Neural progenitor cell (in vitro differentiated cells): ENCODE measurements at regions not wholly inside any gene's neighbourhood (a gene's known extent, or its start where the extent isn't known, plus 50 kb on each side); places are given as distances from the start of the nearest gene placed in this dataset.
"Not testable (repeated sequence)": the region's sequence is repeated elsewhere in the genome, so short reads cannot be mapped to it uniquely, and the experiment has no call there.

Experiments
- DNase-seq: peaks from one replicate; pipeline ENCODE4 v3.0.0-alpha.2; 2016; ENCODE audit warnings: low spot score
- H2AFZ ChIP-seq: fragments of 200-600 bp; sonication (generic); replicated peaks from 2 replicates; pipeline ENCODE4 v1.6.1; 2016; ENCODE audit warnings: antibody characterized with exemption
- H3F3A ChIP-seq: fragments of 200-600 bp; sonication (generic); 2 replicates; pipeline ENCODE4 v1.6.1; 2016; ENCODE audit warnings: antibody characterized with exemption, low read depth
- H3K27ac ChIP-seq: fragments of 200-600 bp; sonication (generic); 2 replicates; pipeline ENCODE4 v1.5.1; 2016; ENCODE audit warnings: mild to moderate bottlenecking
- H3K27me3 ChIP-seq: fragments of 200-600 bp; sonication (generic); 2 replicates; pipeline ENCODE4 v1.6.1; 2016; ENCODE audit warnings: mild to moderate bottlenecking, moderate library complexity
- H3K36me3 ChIP-seq: fragments of 200-600 bp; sonication (generic); 2 replicates; pipeline ENCODE4 v1.5.1; 2016
- H3K4me1 ChIP-seq: fragments of 200-600 bp; sonication (generic); 2 replicates; pipeline ENCODE4 v1.6.1; 2016; ENCODE audit warnings: mixed run types
- H3K4me2 ChIP-seq: fragments of 200-600 bp; sonication (generic); 2 replicates; pipeline ENCODE4 v1.6.1; 2016
- H3K4me3 ChIP-seq: fragments of 200-600 bp; sonication (generic); 2 replicates; pipeline ENCODE4 v1.5.1; 2016
- H3K79me2 ChIP-seq: fragments of 200-600 bp; sonication (generic); 2 replicates; pipeline ENCODE4 v1.6.1; 2016; ENCODE audit warnings: low read depth
- H3K9ac ChIP-seq: fragments of 200-600 bp; sonication (generic); 2 replicates; pipeline ENCODE4 v1.6.1; 2016
- H3K9me3 ChIP-seq: fragments of 200-600 bp; sonication (generic); 2 replicates; pipeline ENCODE4 v1.5.1; 2016; ENCODE audit warnings: low read depth
- H4K20me1 ChIP-seq: fragments of 200-600 bp; sonication (generic); 2 replicates; pipeline ENCODE4 v1.6.1; 2016; ENCODE audit warnings: low read depth
- H3K27ac Mint-ChIP-seq: 3 replicates; pipeline ENCODE4 v1.8.0; 2021; ENCODE audit warnings: mixed read lengths
- H3K27me3 Mint-ChIP-seq: 2 replicates; pipeline ENCODE4 v1.8.0; 2022; ENCODE audit warnings: low read depth, mild to moderate bottlenecking, inconsistent platforms, moderate library complexity, mixed read lengths; ENCODE audit not compliant: insufficient read depth
- H3K36me3 Mint-ChIP-seq: 3 replicates; pipeline ENCODE4 v1.8.0; 2021; ENCODE audit warnings: mixed read lengths
- H3K4me1 Mint-ChIP-seq: 3 replicates; pipeline ENCODE4 v1.8.0; 2021; ENCODE audit warnings: mixed read lengths
- H3K4me3 Mint-ChIP-seq: 3 replicates; pipeline ENCODE4 v1.8.0; 2021; ENCODE audit warnings: mild to moderate bottlenecking, moderate library complexity, mixed read lengths
- H3K9me3 Mint-ChIP-seq: 3 replicates; pipeline ENCODE4 v1.8.0; 2020; ENCODE audit warnings: mixed read lengths
- EZH2 ChIP-seq: fragments of 200-600 bp; sonication (generic); IDR thresholded peaks from 2 replicates; pipeline ENCODE4 v1.6.1; 2017; ENCODE audit warnings: antibody characterized with exemption, mild to moderate bottlenecking, moderate library complexity
- EZH2phosphoT487 ChIP-seq: fragments of 200-600 bp; sonication (generic); IDR thresholded peaks from 2 replicates; pipeline ENCODE4 v1.6.1; 2017; ENCODE audit warnings: antibody characterized with exemption
- TF ChIP-seq, protein P1 (sequence below): fragments of 200-600 bp; sonication (generic); IDR thresholded peaks from 2 replicates; pipeline ENCODE4 v1.5.1; 2017; ENCODE audit warnings: antibody characterized with exemption, mild to moderate bottlenecking

- Mint-ChIP-seq H3K4me1 (no peaks in the 10 kb centered on the region), H3K36me3 (peaks cover 2% of the 10 kb centered on the region), H3K27ac (no peak overlapping the region), H3K4me3 (no peak overlapping the region), H3K9me3 (no peaks in the 10 kb centered on the region), H3K27me3 (no peaks in the 10 kb centered on the region)
- Histone ChIP-seq H3K4me1 (no peaks in the 10 kb centered on the region), H3K9me3 (no peaks in the 10 kb centered on the region), H3F3A (no peaks in the 10 kb centered on the region), H2AFZ (no peak overlapping the region), H3K36me3 (no peaks in the 10 kb centered on the region), H3K4me3 (no peak overlapping the region), H3K79me2 (no peaks in the 10 kb centered on the region), H3K9ac (no peak overlapping the region), H4K20me1 (no peaks in the 10 kb centered on the region), H3K27me3 (no peaks in the 10 kb centered on the region), H3K4me2 (no peak overlapping the region), H3K27ac (no peak overlapping the region)
- TF ChIP-seq EZH2phosphoT487, result no peak
- TF ChIP-seq EZH2, result no peak
- DNase-seq, result no peak
Measured at GRCh38 chr12:90690120-90690519, 264.9 kb downstream of the CCER1 start.

DNA sequence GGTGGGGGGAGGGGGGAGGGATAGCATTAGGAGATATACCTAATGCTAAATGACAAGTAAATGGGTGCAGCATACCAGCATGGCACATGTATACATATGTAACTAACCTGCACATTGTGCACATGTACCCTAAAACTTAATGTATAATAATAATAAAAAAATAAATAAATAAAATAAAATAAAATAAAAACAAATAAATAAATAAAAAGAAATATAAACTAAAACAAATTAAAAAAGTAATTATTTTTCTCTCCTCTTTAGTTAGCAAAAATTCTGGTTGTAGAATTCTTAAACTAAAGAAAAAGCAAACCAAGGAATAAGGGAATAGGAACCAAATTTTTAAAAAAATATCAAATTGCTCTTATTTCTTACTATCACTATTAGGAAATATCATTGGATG lies 267.3 kb downstream of the CCER1 start:
- not testable (repeated sequence) for H3K9me3 Mint-ChIP-seq, H3K4me1 Mint-ChIP-seq, H3K4me3 ChIP-seq, H3K27me3 ChIP-seq, H3K36me3 ChIP-seq, H3K36me3 Mint-ChIP-seq, H3K79me2 ChIP-seq, H3K9ac ChIP-seq, H3F3A ChIP-seq, DNase-seq, H2AFZ ChIP-seq, H3K27ac Mint-ChIP-seq, H3K27me3 Mint-ChIP-seq, H3K4me2 ChIP-seq, H3K9me3 ChIP-seq, H4K20me1 ChIP-seq, H3K4me1 ChIP-seq, H3K27ac ChIP-seq, H3K4me3 Mint-ChIP-seq

DNA sequence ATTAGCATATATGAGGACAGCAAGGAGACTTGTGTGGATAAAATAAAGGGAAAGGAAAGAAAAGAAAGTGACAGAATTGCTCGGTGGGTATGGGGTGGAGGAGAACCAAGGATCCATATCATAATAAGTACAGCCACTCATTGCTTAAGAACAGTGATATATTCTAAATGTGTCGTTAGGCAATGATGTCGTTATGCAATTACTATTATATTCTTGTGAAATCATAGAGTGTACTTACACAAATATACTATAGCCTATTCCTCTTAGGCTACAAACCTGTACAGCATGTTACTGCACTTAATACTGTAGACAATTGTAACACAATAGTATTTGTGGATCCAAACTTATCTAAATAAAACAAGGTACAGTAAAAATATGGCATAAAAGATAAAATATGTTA lies 271.1 kb downstream of the CCER1 start:
- Mint-ChIP-seq H3K27me3 (no peaks in the 10 kb centered on the region), H3K27ac (no peak overlapping the region), H3K4me3 (no peak overlapping the region), H3K4me1 (peaks cover 3% of the 10 kb centered on the region), H3K36me3 (no peaks in the 10 kb centered on the region), H3K9me3 (no peaks in the 10 kb centered on the region)
- Histone ChIP-seq H3K27ac (no peak overlapping the region), H2AFZ (no peak overlapping the region), H3K4me3 (no peak overlapping the region), H3K36me3 (no peaks in the 10 kb centered on the region), H3F3A (no peaks in the 10 kb centered on the region), H3K4me2 (no peak overlapping the region), H3K4me1 (no peaks in the 10 kb centered on the region), H3K9me3 (no peaks in the 10 kb centered on the region), H3K79me2 (no peaks in the 10 kb centered on the region), H3K27me3 (no peaks in the 10 kb centered on the region), H4K20me1 (no peaks in the 10 kb centered on the region), H3K9ac (no peak overlapping the region)
- no peak for DNase-seq
- no peak for TF ChIP-seq EZH2
- no peak for TF ChIP-seq EZH2phosphoT487
- TF ChIP-seq, protein P1, sequence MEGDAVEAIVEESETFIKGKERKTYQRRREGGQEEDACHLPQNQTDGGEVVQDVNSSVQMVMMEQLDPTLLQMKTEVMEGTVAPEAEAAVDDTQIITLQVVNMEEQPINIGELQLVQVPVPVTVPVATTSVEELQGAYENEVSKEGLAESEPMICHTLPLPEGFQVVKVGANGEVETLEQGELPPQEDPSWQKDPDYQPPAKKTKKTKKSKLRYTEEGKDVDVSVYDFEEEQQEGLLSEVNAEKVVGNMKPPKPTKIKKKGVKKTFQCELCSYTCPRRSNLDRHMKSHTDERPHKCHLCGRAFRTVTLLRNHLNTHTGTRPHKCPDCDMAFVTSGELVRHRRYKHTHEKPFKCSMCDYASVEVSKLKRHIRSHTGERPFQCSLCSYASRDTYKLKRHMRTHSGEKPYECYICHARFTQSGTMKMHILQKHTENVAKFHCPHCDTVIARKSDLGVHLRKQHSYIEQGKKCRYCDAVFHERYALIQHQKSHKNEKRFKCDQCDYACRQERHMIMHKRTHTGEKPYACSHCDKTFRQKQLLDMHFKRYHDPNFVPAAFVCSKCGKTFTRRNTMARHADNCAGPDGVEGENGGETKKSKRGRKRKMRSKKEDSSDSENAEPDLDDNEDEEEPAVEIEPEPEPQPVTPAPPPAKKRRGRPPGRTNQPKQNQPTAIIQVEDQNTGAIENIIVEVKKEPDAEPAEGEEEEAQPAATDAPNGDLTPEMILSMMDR, result no peak

DNA sequence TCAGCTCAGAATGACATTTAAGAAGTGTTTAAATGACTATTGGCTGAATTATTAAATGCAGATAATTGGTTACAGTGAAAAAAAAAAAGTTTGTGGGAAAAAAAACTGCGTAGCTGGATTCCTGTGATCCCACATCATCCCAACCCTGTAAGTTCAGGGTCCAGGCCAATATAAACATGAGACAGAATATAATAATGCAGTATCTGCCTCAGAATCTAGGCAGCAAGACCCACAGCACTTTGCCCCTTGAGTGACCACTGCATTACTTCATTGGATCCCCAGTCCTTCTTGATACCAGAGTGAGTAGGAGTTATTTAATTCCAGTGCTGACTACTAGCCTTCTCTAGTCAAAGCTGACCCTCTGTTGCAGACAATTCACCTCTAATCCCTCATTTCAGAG lies 272.6 kb downstream of the CCER1 start:
- no peak overlapping the region for H3K9ac ChIP-seq
- no peak overlapping the region for H3K27ac Mint-ChIP-seq
- H3K36me3 Mint-ChIP-seq, result no peaks in the 10 kb centered on the region
- no peak for DNase-seq
- no peaks in the 10 kb centered on the region for H3K4me1 ChIP-seq
- no peaks in the 10 kb centered on the region for H3K27me3 ChIP-seq
- no peak overlapping the region for H3K27ac ChIP-seq
- peaks cover 3% of the 10 kb centered on the region for H3K4me1 Mint-ChIP-seq
- no peak overlapping the region for H3K4me3 Mint-ChIP-seq
- no peak overlapping the region for H3K4me3 ChIP-seq
- no peaks in the 10 kb centered on the region for H3K9me3 ChIP-seq
- no peak for TF ChIP-seq EZH2
- TF ChIP-seq, protein P1, result no peak
- H3K9me3 Mint-ChIP-seq, result no peaks in the 10 kb centered on the region
- H3K79me2 ChIP-seq, result no peaks in the 10 kb centered on the region
- H2AFZ ChIP-seq, result no peak overlapping the region
- no peaks in the 10 kb centered on the region for H3F3A ChIP-seq
- H3K4me2 ChIP-seq, result no peak overlapping the region
- H3K27me3 Mint-ChIP-seq, result no peaks in the 10 kb centered on the region
- no peaks in the 10 kb centered on the region for H4K20me1 ChIP-seq
- H3K36me3 ChIP-seq, result no peaks in the 10 kb centered on the region
